ENCODE measurements at regions not wholly inside any gene's neighbourhood (a gene's known extent, or its start where the extent isn't known, plus 50 kb on each side); places are given as distances from the start of the nearest gene placed in this dataset.
"Not testable (repeated sequence)": the region's sequence is repeated elsewhere in the genome, so short reads cannot be mapped to it uniquely, and the experiment has no call there.

GRCh38 chr5:125413496-125414274 lies 667.2 kb upstream of the ZNF608 start:
- no peak for DNase-seq (ENCODE audit: low read depth)

- no peak for DNase-seq (ENCODE audit: low read depth)
Measured at GRCh38 chr5:125415126-125415525, 668.7 kb upstream of the ZNF608 start.

GRCh38 chr5:125416055-125416454 lies 669.6 kb upstream of the ZNF608 start:
- no peak for DNase-seq (ENCODE audit: low read depth)

- no peak for DNase-seq (ENCODE audit: low read depth)
Measured at GRCh38 chr5:125421006-125421405, 674.6 kb upstream of the ZNF608 start.

- no peak for DNase-seq (ENCODE audit: low read depth)
Measured at GRCh38 chr5:125422342-125422741, 675.9 kb upstream of the ZNF608 start.

- no peak for DNase-seq (ENCODE audit: low read depth)
Measured at GRCh38 chr5:125424402-125425141, 678.1 kb upstream of the ZNF608 start.

GRCh38 chr5:125429498-125429897 lies 683.1 kb upstream of the ZNF608 start:
- no peak for DNase-seq (ENCODE audit: low read depth)

GRCh38 chr5:125433457-125433856 lies 687.0 kb upstream of the ZNF608 start:
- DNase-seq (ENCODE audit: low read depth): no peak

GRCh38 chr5:125439243-125439642 lies 692.8 kb upstream of the ZNF608 start:
- no peak for DNase-seq (ENCODE audit: low read depth)

- no peak for DNase-seq (ENCODE audit: low read depth)
Measured at GRCh38 chr5:125440905-125441304, 694.5 kb upstream of the ZNF608 start.

GRCh38 chr5:125446986-125447385 lies 700.5 kb upstream of the ZNF608 start:
- DNase-seq (ENCODE audit: low read depth): peak; percentile 42

GRCh38 chr5:125450771-125451170 lies 704.3 kb upstream of the ZNF608 start:
- DNase-seq (ENCODE audit: low read depth): peak; percentile 62

GRCh38 chr5:125451622-125452021 lies 705.2 kb upstream of the ZNF608 start:
- DNase-seq (ENCODE audit: low read depth): no peak

- no peak for DNase-seq (ENCODE audit: low read depth)
Measured at GRCh38 chr5:125452991-125453390, 706.6 kb upstream of the ZNF608 start.

GRCh38 chr5:125455041-125455440 lies 708.6 kb upstream of the ZNF608 start:
- peak; percentile 67 for DNase-seq (ENCODE audit: low read depth)

- not testable (repeated sequence) for DNase-seq (ENCODE audit: low read depth)
Measured at GRCh38 chr5:125456005-125456404, 709.6 kb upstream of the ZNF608 start.

- DNase-seq (ENCODE audit: low read depth): no peak
Measured at GRCh38 chr5:125457617-125458016, 711.2 kb upstream of the ZNF608 start.

- DNase-seq (ENCODE audit: low read depth): not testable (repeated sequence)
Measured at GRCh38 chr5:125458949-125459348, 712.5 kb upstream of the ZNF608 start.

- DNase-seq (ENCODE audit: low read depth): peak; percentile 85
Measured at GRCh38 chr5:125461641-125462072, 715.2 kb upstream of the ZNF608 start.

- DNase-seq (ENCODE audit: low read depth): peak; percentile 37
Measured at GRCh38 chr5:125463466-125464092, 717.1 kb upstream of the ZNF608 start.

GRCh38 chr5:125464847-125465432 lies 718.5 kb upstream of the ZNF608 start:
- DNase-seq (ENCODE audit: low read depth): no peak

GRCh38 chr5:125465703-125466102 lies 719.3 kb upstream of the ZNF608 start:
- no peak for DNase-seq (ENCODE audit: low read depth)

All from amniotic epithelial cell (primary cell).